HG03139 (cell line): ENCODE measurements at regions not wholly inside any gene's neighbourhood (a gene's known extent, or its start where the extent isn't known, plus 50 kb on each side); places are given as distances from the start of the nearest gene placed in this dataset.

Experiments used
- ATAC-seq: cut with Tn5 transposase; IDR thresholded peaks from one replicate; pipeline ENCODE4 v1.9.1; 2021; ENCODE audit not compliant: unreplicated experiment

DNA sequence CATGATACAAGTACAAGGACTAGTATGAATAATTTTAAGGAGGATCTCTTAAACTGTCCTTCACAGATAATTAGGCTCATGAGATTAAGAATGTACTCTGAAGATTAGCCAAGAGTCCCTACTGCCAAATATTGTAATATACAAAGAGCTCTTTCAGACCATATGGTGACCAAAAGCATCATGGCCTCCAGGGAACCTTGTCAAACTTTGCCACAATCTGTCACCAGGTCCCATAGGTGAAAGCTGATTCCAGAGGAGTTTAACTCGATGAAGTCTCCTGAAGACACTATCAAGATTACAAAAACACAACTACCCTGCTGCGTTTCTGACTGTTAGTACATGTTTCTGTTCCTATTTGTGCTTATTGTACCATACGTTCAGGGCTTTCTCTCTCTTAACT lies 395.4 kb upstream of the ITGA1 start:
- ATAC-seq: no peak

DNA sequence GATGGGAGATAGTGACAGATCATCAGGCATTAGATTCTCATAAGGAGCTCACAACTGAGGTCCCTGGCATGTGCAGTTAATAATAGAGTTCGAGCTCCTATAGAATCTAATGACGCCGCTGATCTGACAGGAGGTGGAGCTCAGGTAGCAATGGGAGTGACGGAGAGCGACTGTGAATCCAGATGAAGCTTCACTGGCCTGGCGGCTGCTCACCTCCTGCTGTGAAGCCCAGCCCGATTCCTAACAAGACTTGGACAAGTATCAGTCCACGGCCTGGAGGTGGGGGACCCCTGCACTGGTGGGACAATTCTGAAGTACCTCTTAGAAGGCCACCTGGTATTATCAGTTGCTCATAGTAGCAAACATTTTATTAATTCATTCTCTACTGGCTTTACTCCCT lies 377.9 kb upstream of the ITGA1 start:
- no peak for ATAC-seq

DNA sequence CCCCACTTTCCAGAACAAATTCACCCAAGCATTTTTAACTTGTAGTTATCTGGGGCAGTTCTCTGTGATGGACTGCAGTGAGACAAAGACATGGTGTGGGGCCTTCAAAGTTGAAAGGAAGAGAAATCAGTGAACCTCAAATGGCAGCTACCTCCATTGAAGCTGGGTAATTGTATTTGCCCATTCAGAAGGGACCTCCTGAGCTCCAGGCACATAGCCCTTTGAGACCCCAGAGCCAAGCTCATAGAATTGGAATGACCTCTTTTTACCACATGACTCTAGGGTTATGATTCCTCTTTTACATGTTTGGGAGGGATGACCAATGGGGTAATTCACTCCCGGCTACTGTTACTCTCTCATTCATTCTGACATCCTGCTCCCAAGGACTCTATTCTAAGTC lies 368.4 kb upstream of the ITGA1 start:
- no peak for ATAC-seq

DNA sequence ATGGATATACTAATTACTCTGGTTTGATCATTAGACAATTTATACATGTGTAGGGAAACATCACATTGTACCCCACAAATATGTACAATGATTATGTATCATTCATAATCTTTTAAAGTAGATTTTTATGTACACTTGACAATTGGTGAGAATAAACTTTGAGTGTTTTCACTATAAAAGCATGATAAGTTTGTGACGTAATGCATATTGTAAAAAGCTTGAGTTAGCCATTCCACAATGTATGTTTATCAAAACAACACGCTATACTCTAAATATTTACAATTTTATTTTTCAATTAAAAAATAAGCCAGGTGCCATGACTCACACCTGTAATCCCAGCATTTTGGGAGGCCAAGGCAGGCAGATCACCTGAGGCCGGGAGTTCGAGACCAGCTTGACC lies 360.1 kb upstream of the ITGA1 start:
- ATAC-seq: no peak

DNA sequence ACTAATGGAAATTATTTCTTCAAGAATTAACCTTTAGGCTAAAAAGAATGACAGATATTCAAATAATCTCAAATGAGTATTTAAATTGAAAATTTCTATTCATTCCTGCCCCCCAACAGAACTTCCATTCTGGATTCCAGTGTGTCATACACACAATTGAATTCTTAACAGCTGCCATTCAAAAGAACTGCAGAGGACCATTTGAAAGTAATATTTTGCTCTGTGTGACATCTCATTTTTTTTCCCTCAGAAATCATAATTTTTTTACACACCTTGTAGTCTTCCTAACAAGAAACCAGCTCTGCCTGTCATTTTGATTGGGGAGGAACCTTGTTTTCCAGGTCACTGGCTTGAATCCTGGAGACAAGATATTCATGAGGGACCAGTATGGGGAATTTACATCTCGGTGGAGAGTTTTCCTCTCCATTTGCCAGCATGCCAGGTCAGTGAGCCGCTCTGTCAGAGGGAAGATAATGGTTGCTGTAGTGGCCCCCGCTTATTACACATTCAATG lies 358.7 kb upstream of the ITGA1 start:
- no peak for ATAC-seq

DNA sequence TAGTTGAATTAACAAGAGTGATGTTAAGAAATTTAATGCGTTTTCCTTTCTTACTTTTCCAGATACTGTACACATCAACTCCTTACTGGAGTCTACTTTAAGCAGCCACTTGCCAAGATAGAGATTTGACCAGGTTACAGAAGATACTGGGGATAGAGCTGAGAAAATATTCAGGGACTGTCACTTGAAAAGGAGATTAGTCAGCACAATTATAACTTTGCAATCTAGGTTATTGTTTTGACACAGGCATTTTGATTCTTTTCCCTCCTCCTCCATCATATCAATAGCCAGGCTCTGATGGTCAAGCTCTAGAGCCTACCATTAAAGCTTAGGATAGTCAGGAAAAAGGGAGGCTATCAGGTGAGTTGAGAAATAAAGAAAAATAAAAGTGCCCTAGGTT lies 345.9 kb upstream of the ITGA1 start:
- ATAC-seq: no peak

DNA sequence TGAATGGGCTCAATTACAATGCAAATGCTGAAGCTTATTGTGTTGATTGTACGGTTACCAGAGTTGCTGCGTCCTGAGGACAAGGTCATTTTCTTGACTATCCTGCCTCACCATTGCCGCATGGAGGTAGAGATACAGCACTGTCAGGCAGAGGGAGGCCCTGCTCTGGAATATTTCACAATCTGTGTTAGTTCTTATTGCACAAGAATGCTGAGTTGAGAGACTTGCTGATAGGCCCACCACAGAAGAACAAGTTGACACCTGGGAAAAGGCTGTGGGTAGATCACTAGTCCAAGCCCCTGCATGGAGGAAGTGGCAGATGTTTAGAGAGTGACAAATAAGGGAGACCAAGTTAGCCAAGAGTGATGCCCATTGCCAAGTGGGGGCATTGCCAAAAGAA lies 344.5 kb upstream of the ITGA1 start:
- no peak for ATAC-seq

DNA sequence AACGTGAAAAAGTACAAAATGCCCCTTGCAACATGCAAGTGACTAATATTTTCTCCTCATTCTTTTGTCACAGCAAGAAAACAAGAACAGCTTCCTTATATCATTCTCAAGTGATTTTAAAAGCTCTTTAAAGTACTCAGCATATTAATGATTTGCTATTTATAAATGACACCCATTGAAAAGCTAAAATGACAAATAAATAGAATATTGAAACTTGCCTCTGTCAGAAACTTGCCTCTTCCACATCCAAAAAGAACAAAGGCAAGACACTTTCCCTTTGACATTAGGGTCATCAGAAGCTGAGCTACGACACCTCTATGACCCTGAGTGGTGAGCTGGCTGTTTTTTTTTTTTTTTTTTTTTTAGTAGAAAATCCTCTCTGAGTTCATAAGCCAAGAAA lies 339.6 kb upstream of the ITGA1 start:
- no peak for ATAC-seq

DNA sequence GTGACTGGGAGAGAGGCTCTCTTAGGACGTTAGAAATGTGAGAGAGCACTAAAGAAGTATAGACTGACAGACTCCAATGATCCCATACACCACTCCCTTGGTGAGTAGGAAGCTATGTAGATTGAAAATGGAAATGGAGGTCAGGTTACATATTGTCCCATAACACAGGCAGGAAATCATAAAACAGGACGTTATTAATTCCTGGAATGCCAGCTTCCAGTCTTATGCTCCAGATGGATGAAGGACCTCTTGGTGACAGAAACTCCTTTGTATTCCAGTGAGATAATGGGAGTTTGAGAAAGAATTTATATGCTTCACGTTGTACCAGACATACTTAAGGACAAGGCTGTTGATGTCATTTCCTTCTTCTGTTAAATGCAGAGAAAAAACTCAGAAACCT lies 338.2 kb upstream of the ITGA1 start:
- no peak for ATAC-seq

DNA sequence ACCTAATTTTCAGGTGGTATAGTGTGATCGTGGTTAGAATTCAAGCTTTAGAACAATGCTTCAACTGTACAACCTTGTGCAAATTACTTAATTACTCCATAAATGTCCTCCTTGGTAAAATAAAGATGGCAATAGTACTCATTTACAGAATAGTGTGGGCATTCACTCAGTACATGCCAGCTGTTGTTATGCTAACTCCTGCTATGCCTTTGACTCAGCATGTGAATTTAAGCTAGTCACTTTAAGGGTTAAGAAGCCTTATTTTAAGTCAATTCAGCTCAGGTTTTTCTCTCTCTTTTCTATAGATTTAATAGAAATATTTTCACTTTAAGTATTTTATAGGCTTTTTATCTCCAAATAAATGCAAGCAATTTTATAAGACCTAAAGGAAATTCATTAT lies 335.6 kb upstream of the ITGA1 start:
- ATAC-seq: no peak

DNA sequence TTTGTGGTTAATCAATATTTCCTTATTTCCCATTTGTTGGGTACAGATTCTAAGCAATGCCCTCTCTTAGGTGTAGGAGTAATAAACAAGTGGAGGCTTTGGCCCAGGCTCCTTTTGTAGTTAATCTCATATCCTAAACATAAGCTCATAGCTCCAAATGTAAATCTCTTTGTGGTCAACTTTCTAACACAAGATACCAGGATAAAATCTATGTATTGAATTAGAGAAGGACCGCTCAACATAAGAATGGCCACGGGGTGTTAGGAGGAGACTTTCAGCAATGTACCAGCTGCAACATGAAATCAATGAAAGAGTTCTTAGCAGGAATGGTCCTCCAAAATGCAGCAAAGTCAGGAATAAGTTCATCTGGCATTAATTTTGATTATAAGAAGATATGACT lies 334.5 kb upstream of the ITGA1 start:
- no peak for ATAC-seq

DNA sequence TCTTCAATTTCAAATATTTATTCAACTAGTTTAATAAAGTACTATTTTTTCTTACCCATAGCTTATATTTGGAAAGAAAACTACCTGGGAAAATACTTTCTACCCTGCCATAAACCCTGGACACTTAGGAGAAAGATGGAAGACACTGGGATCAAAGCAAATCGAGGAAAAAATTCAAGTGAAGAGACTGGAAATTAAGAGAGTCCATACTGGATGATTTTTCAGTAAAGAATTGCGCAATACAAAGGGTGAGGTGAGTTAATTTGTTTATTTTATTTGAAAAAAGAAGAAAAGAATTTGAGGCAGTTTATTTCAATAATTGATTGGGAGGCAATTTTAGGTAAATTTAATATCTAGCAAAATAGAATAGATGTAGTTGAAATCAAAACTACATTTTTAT lies 331.8 kb upstream of the ITGA1 start:
- no peak for ATAC-seq

DNA sequence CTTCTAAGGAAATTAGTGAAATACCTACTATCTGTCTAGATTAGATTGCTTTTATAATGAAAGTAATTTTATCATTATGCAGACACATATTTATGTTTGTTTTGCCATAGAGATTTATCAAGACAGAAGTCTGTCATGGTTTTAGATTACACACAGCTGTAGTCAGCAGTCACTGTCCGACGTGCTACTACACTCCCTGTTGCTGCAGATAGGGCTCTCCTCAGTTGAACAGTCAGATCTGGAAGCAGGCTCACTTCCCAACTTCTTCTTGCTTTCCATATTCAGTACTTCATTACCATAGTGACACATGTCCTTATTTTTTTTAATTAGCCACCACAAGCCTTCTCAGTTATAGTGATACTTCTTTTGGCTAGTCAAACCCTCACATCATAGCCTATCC lies 329.9 kb upstream of the ITGA1 start:
- ATAC-seq: no peak

DNA sequence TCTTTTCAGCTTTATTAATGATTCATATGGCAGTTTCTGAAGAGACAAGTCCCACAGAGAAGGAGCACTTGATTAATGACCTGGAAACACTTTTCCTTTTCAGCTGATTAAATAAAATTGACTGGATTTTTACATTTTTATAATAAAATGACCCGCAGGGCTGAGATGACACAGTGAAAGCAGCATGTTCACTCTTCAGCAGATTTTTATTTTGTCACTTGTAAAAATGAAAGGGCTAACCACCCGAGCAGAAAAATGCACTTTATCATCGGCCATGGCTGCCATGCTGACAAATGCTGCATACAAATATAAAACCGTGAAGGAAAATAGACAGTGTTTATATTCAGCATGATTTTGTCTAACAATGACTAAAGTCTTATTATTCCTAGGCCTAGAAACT lies 321.6 kb upstream of the ITGA1 start:
- no peak for ATAC-seq

DNA sequence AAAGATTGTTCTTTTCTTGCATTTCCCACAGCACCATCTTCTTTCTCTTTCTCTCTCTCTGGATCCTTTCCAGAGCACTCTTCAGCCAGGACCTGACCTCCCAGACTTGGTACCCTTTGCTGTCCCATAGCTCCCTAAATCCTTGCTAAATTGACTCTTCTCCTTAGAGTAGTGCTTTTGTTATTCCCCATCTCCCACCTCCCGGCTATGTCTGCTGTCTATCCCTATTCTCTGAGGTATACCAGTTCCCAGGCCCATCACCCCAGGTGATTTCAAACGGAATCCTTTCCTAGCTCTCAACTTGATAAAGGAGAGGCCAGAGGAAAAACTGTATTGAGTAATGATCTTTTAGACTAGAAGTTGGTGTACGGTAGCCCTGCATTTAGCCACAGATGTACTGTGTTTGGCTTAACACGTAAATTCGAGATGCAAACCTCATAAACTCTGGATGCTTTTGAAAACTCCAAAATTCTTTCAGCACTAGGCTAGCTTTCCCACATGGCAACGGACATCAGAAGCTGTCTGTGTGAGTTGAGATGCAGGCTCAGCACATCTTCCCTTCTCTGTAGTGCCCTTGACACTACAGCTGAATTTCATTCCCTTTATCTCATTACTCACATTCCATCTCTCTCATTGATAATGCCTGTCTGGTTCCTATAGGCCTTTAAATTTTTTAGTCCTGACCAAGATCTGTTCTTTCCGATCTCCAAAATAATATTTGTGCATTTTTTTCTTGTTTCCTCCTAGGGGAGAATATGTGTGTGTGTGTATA lies 320.8 kb upstream of the ITGA1 start:
- no peak for ATAC-seq

DNA sequence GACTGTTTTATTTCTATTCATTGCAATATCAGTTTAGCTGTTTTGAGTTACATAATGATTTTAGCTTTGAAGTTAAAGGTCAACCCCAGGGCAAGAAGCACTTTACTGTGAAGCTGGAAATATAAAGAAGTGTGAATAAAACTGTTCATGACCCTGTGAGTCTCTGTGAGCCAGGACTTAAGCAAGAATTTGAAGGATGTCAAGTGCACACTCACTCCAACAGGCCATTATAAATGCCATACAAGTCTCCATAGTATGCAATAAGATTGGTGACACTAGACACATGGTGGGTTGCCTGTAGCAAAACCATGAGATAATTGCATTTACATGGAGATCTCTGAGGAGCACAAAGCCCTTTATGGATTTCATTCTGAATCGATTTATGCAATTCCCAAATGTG lies 318.7 kb upstream of the ITGA1 start:
- no peak for ATAC-seq

DNA sequence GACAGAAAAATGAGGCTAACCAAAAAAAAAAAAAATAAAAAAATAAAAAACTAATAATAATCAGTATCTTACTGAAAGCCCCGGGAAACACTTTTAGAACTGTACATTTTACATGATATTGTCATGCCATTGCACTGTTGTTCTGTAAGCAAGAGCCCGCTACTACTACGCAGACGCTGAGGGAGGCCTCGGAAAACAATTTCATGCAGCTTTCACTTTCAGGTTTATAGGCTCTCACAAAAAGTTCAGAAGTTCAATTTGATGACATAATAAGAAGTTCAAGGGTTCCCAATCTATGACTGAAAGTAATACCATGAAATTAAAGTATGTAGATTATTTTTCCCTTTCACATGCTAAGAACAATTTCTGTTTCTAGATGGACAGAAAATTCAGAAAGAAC lies 318.3 kb upstream of the ITGA1 start:
- peak; percentile 64 for ATAC-seq

DNA sequence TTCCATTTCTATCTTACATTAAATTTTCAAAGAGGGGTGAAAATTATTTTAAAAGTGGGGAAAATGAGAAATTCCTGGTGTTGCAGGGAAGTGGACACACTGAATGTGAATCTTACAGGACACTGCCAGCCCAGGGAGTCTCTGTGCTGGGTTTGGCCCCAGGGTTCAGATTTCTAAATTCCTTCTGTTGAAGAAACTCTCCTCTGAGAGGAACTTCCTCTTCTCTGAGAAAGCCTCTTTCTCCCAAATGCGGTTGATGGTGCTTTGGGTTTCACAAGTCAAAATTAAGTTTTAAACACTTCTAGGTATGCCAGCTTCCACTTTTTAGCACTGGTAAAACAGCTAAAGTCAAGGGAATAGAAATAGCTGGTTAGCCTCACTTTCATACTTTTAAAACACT lies 317.9 kb upstream of the ITGA1 start:
- ATAC-seq: no peak

DNA sequence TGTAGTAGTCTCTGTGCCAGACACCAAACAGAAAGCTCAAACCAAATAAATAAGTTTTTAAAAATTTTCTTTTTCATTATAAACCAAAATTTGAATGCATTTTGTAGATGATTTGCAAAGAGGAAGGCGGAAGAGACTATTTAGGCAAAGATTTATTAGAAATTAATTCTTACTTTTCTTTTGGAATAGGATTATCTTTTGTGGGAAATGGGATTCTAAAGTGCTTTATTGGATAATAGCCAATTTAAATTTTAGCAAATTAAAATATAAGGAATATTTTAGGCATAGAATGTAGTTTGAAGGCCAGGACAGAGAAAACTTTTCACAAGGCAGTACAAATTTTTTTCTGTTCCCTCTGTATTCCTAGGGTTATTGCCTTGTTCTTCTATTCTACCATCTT lies 311.4 kb upstream of the ITGA1 start:
- no peak for ATAC-seq

DNA sequence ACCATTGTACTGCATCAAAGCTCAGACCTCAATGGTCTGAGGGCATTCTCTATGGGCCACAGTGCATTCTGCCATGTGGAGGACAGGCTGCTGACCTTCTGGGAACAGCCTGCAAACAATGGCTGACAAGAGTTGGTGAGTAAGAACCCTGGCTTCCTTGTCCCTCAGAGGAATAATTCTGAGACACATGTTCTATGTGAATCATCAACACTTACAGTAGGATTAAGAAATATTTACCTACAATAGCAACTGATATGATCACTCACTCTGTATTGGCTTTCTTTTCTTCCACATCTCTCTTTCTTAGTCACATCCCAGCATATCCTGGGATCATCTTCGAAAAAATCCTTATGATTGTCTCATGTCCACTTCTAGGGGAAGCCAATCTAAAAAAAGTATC lies 306.5 kb upstream of the ITGA1 start:
- ATAC-seq: no peak

DNA sequence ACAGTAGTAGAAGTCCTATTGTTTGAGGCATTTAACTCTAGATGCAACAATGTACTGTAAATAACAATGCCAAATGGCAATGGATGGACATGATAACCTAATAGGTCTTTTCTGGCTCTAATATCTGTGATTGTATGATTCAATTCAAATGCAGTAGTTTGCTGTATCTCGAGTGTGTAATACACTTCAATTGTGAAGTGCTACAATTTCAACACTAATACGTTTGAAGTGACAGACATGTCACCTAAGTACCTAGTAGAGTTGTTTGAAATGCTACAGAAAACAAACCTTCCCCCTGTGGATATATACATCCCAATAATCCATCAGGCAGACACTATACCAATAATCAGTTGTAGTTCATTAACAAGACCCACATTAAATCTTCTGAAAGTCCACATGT lies 305.9 kb upstream of the ITGA1 start:
- no peak for ATAC-seq

DNA sequence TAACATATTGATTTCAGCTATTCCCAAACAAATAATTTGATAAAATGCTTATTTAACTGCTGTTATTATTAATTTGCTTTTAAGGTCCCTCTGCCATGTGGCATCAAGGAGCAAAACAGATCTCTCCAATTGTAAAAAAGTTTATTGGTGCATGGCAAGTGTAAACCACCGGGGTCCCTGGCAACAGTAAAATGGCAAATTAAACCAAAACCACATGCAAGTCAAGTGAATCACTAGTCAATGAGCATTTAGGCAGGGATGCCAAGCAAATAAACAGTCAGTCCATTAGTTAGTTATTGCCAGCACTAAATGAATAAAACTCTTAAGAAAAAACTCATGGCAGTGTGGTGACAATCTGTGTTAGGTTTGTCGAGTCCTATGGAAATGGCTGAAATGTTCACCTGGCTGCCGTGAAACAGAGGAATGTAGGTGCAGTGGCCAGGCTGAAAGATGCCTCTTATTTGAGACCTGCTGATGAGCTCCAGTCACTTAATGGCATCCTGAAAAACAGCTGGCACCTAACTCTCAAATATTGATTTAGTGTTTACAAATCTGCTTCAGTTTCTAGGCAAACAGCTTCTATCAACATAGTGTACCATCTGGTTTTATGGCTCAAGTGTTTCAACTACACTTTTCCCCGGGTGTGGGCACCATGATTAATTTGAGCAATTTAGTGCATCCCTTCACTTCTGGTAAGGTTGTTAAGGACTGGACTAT lies 296.5 kb upstream of the ITGA1 start:
- ATAC-seq: no peak

DNA sequence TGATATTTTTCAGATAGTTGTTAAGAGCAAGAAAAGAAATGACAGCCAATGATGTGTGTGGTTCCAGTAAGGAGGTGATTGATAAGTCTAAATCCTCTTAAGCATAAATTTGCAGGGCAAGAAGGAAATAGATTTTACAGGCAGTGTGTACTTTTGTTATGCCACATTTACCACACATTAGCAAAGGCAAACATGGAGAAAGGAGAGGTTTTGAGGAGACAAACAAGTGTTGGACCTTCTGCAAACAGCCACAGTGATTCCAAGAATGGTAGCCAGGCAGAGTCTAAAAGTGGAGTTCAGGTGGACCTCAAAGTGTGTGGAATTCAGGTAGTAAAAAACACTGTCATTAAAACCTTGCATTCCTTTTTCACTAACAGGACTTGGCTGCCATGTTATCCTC lies 295.9 kb upstream of the ITGA1 start:
- ATAC-seq: no peak
